ENCODE measurements at regions not wholly inside any gene's neighbourhood (a gene's known extent, or its start where the extent isn't known, plus 50 kb on each side); places are given as distances from the start of the nearest gene placed in this dataset.

DNA sequence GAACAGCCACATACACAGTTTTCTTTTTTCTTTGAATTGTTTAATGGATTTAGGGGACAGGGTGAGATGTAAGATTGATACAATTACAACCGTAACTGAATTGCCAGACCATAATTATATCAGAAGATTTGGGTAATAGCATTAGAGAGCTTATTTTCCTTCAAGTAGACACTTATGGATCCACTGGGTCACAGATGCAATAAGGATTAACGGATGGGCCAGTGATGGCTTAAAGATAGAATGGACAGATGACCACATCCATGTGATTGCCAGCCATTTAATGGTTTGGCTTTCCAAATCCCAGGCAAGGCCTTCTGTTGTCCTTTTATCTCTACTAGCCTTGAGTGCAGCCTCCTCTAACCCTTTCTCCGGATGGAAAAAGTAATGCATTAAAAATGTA is 94.7 kb upstream of the NUDT12 start:
- TF ChIP-seq, protein P1, sequence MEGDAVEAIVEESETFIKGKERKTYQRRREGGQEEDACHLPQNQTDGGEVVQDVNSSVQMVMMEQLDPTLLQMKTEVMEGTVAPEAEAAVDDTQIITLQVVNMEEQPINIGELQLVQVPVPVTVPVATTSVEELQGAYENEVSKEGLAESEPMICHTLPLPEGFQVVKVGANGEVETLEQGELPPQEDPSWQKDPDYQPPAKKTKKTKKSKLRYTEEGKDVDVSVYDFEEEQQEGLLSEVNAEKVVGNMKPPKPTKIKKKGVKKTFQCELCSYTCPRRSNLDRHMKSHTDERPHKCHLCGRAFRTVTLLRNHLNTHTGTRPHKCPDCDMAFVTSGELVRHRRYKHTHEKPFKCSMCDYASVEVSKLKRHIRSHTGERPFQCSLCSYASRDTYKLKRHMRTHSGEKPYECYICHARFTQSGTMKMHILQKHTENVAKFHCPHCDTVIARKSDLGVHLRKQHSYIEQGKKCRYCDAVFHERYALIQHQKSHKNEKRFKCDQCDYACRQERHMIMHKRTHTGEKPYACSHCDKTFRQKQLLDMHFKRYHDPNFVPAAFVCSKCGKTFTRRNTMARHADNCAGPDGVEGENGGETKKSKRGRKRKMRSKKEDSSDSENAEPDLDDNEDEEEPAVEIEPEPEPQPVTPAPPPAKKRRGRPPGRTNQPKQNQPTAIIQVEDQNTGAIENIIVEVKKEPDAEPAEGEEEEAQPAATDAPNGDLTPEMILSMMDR (conservative IDR thresholded peaks at IDR 0.05): no peak
- no peak for TF ChIP-seq ZFX (IDR thresholded peaks at IDR 0.05)
